GM21723 (cell line): ENCODE measurements at regions not wholly inside any gene's neighbourhood (a gene's known extent, or its start where the extent isn't known, plus 50 kb on each side); places are given as distances from the start of the nearest gene placed in this dataset.

Source experiments
- ATAC-seq: cut with Tn5 transposase; IDR thresholded peaks from one replicate; pipeline ENCODE4 v1.9.1; 2021; ENCODE audit warnings: mild to moderate bottlenecking, moderate library complexity; ENCODE audit not compliant: unreplicated experiment

GRCh38 chr18:40985436-40985835, 969.6 kb upstream of the PIK3C3 start:
- no peak for ATAC-seq

GRCh38 chr18:40984856-40985255, 970.2 kb upstream of the PIK3C3 start:
- ATAC-seq = no peak

- ATAC-seq = no peak
These were observed 971.2 kb upstream of the PIK3C3 start for GRCh38 chr18:40983835-40984234.

- no peak for ATAC-seq
These were observed 974.9 kb upstream of the PIK3C3 start for GRCh38 chr18:40980171-40980570.

- no peak for ATAC-seq
These were observed 979.0 kb upstream of the PIK3C3 start for GRCh38 chr18:40976050-40976449.

- ATAC-seq = no peak
These were observed 980.6 kb upstream of the PIK3C3 start for GRCh38 chr18:40974448-40974847.

GRCh38 chr18:40962784-40963183, 992.2 kb upstream of the PIK3C3 start:
- ATAC-seq = no peak

- ATAC-seq = no peak
These were observed 997.4 kb upstream of the PIK3C3 start for GRCh38 chr18:40957533-40958070.

- ATAC-seq = no peak
These were observed 998.8 kb upstream of the PIK3C3 start for GRCh38 chr18:40956213-40956612.

GRCh38 chr18:40955351-40955750, 999.7 kb upstream of the PIK3C3 start:
- no peak for ATAC-seq

- no peak for ATAC-seq
These were observed 1005.7 kb upstream of the PIK3C3 start for GRCh38 chr18:40949114-40949950.

- no peak for ATAC-seq
These were observed 1010.5 kb upstream of the PIK3C3 start for GRCh38 chr18:40944576-40944975.

GRCh38 chr18:40939656-40940515, 1015.1 kb upstream of the PIK3C3 start:
- no peak for ATAC-seq

- no peak for ATAC-seq
These were observed 1016.4 kb upstream of the PIK3C3 start for GRCh38 chr18:40938615-40939014.

- ATAC-seq = no peak
These were observed 1017.6 kb upstream of the PIK3C3 start for GRCh38 chr18:40937386-40937785.

- no peak for ATAC-seq
These were observed 1019.6 kb upstream of the PIK3C3 start for GRCh38 chr18:40935423-40935822.

- ATAC-seq = no peak
These were observed 1022.2 kb upstream of the PIK3C3 start for GRCh38 chr18:40932862-40933261.

- no peak for ATAC-seq
These were observed 1024.7 kb upstream of the PIK3C3 start for GRCh38 chr18:40930211-40930882.

- ATAC-seq = no peak
These were observed 1025.6 kb upstream of the PIK3C3 start for GRCh38 chr18:40929399-40929798.

GRCh38 chr18:40926679-40927078, 1028.4 kb upstream of the PIK3C3 start:
- no peak for ATAC-seq

GRCh38 chr18:40925071-40925541, 1029.9 kb upstream of the PIK3C3 start:
- no peak for ATAC-seq
